ENCODE measurements at regions not wholly inside any gene's neighbourhood (a gene's known extent, or its start where the extent isn't known, plus 50 kb on each side); places are given as distances from the start of the nearest gene placed in this dataset.

DNA sequence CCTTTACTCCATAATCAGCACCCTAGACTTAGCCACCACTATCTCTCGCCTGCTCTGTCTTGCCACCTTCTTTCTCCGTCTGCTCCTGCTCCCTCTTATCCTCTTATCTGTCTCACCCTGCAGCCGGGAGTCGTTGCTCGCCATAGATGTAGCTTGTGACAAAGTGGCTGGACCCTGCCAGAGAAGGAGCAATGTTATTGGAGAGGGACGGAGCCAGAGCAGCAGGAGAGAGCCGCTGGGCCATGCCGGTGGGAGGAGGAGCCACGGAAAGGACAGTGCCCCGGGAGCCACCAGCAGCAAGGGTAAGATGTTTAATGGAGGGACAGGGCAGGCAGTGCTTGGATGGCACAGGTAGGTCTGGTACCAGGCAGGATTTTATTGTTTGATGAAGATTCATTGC is 137.3 kb downstream of the SEC61B start:
- ChIA-PET CTCF (interaction anchor here (0.9 kb wide), 1 partner anchor 175 kb away, joined by 3 read pairs; no protein-coding TSS in a partner anchor), POLR2A (no interaction called here)
- no peak for DNase-seq (ENCODE audit: low read depth, low spot score)
- Histone ChIP-seq H3K27ac (ENCODE audit: low read depth, low read length) (no peak overlapping the region), H3K27me3 (ENCODE audit: control insufficient read depth, insufficient read depth, low read length) (peaks cover 30% of the 10 kb centered on the region), H3K9me3 (ENCODE audit: control insufficient read depth, insufficient read depth, low read length) (no peaks in the 10 kb centered on the region; the same call in 1 of the 2 replicates), H3K4me3 (ENCODE audit: low read depth, low read length) (no peak overlapping the region)
- no peak for TF ChIP-seq CTCF (IDR thresholded peaks at IDR 0.05; ENCODE audit: low read depth, low read length)

DNA sequence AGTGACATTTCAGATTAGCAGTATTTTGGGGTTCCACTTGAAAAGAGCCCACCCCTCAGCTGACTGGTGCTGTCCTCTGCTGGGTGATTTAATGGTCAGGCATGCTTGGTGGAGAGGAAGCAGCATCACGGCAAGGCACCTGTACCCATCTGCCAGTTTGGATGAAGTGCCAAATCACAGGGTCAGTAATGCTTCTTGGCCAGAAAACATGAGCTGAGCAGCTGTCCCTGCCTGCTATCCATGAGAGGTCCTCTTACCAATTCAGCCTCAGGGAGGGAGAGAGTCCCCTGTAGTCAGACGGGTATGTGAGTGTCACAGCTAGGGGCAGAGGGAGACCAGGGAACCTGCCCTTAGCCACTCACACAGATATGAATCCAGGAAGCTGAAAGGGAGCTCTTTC is 137.9 kb downstream of the SEC61B start:
- H3K4me3 ChIP-seq (ENCODE audit: low read depth, low read length) = no peak overlapping the region
- no peak for DNase-seq (ENCODE audit: low read depth, low spot score)
- TF ChIP-seq CTCF (IDR thresholded peaks at IDR 0.05; ENCODE audit: low read depth, low read length) = no peak
- peaks cover 30% of the 10 kb centered on the region for H3K27me3 ChIP-seq (ENCODE audit: control insufficient read depth, insufficient read depth, low read length)
- no peaks in the 10 kb centered on the region; the same call in 1 of the 2 replicates for H3K9me3 ChIP-seq (ENCODE audit: control insufficient read depth, insufficient read depth, low read length)
- ChIA-PET POLR2A (no interaction called here), CTCF (interaction anchor here (0.9 kb wide), 1 partner anchor 176 kb away, joined by 3 read pairs; no protein-coding TSS in a partner anchor)
- H3K27ac ChIP-seq (ENCODE audit: low read depth, low read length) = no peak overlapping the region

DNA sequence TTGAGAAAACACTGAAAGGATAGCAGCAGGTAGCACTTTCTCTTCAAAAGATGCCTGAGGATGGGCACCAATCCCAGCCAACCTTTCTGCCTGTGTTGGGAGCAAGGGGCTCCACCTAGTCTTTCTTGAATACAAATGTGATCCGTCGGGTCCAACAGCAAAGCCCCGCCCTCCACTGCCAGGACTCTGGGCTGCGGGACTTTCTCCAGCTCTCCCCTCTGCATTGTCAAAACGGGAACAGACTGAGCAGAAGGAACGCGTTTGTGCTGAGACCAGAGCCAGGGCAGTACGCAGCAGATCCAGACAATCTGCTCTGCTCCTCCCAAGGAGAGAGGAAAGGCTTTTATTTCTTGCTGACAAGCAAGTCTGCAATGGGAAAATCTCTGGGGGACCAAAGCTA is 139.7 kb downstream of the SEC61B start:
- Histone ChIP-seq H3K9me3 (ENCODE audit: control insufficient read depth, insufficient read depth, low read length) (no peaks in the 10 kb centered on the region; the same call in 1 of the 2 replicates), H3K4me3 (ENCODE audit: low read depth, low read length) (no peak overlapping the region), H3K27ac (ENCODE audit: low read depth, low read length) (no peak overlapping the region), H3K27me3 (ENCODE audit: control insufficient read depth, insufficient read depth, low read length) (peaks cover 30% of the 10 kb centered on the region)
- TF ChIP-seq CTCF (IDR thresholded peaks at IDR 0.05; ENCODE audit: low read depth, low read length) = no peak
- POLR2A ChIA-PET = no interaction called here
- CTCF ChIA-PET = no interaction called here
- DNase-seq (ENCODE audit: low read depth, low spot score) = no peak

- H3K4me3 ChIP-seq (ENCODE audit: low read depth, low read length) = no peak overlapping the region
- ChIA-PET POLR2A (no interaction called here), CTCF (no interaction called here)
- H3K27ac ChIP-seq (ENCODE audit: low read depth, low read length) = no peak overlapping the region
- no peak for DNase-seq (ENCODE audit: low read depth, low spot score)
- H3K9me3 ChIP-seq (ENCODE audit: control insufficient read depth, insufficient read depth, low read length) = no peaks in the 10 kb centered on the region; the same call in 1 of the 2 replicates
- H3K27me3 ChIP-seq (ENCODE audit: control insufficient read depth, insufficient read depth, low read length) = peaks cover 30% of the 10 kb centered on the region
- TF ChIP-seq CTCF (IDR thresholded peaks at IDR 0.05; ENCODE audit: low read depth, low read length) = no peak
Measured at GRCh38 chr9:99362321-99362720, 140.2 kb downstream of the SEC61B start.

DNA sequence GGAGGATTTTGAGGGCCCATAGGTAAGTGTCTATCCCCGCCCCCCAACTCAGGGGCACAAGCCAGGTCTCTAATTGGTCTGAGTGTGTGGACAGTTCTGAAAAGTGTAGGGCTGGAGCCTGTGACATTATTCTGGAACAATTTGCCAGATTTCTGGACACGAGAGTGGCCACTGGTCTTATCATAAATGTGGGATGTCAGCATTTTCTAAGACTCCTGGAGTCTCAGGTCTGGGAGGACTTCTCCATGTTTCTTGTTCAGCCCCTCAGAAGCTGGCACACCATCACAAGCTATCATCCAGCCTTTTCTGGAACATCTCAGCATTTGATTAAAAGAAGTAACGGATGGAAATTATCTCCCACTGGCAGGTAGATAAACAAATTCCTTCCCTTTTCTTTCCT is 141.4 kb downstream of the SEC61B start:
- peaks cover 30% of the 10 kb centered on the region for H3K27me3 ChIP-seq (ENCODE audit: control insufficient read depth, insufficient read depth, low read length)
- ChIA-PET CTCF (interaction anchor here (1.3 kb wide), 1 partner anchor 179 kb away, joined by 4 read pairs; no protein-coding TSS in a partner anchor), POLR2A (no interaction called here)
- H3K9me3 ChIP-seq (ENCODE audit: control insufficient read depth, insufficient read depth, low read length) = no peaks in the 10 kb centered on the region; the same call in 1 of the 2 replicates
- DNase-seq (ENCODE audit: low read depth, low spot score) = no peak
- no peak for TF ChIP-seq CTCF (IDR thresholded peaks at IDR 0.05; ENCODE audit: low read depth, low read length)
- no peak overlapping the region for H3K4me3 ChIP-seq (ENCODE audit: low read depth, low read length)
- H3K27ac ChIP-seq (ENCODE audit: low read depth, low read length) = no peak overlapping the region

Data from AG04450 (cell line).